H9 (cell line): ENCODE measurements at regions not wholly inside any gene's neighbourhood (a gene's known extent, or its start where the extent isn't known, plus 50 kb on each side); places are given as distances from the start of the nearest gene placed in this dataset.

Source experiments
- DNase-seq: peaks from one replicate; pipeline ENCODE4 v3.0.0-alpha.2; 2017
- H2AFZ ChIP-seq: one replicate; pipeline ENCODE4 v1.6.1; 2013; ENCODE audit warnings: mild to moderate bottlenecking, low read length, control low read depth, moderate library complexity
- H2AK5ac ChIP-seq: 2 replicates; pipeline ENCODE4 v1.6.1; 2013; ENCODE audit warnings: low read length, control low read depth, mixed read lengths; ENCODE audit not compliant: insufficient read length
- H2BK120ac ChIP-seq: one replicate; pipeline ENCODE4 v1.6.1; 2013; ENCODE audit warnings: low read depth, mild to moderate bottlenecking, low read length, control low read depth, inconsistent platforms; ENCODE audit not compliant: poor library complexity, severe bottlenecking
- H2BK12ac ChIP-seq: 2 replicates; pipeline ENCODE4 v1.6.1; 2013; ENCODE audit warnings: low read length, control low read depth, mixed read lengths, low read depth; ENCODE audit not compliant: insufficient read length
- H2BK15ac ChIP-seq: 2 replicates; pipeline ENCODE4 v1.6.1; 2013; ENCODE audit warnings: low read depth, low read length, control low read depth
- H2BK20ac ChIP-seq: one replicate; pipeline ENCODE4 v1.6.1; 2013; ENCODE audit warnings: low read depth, mild to moderate bottlenecking, low read length, control low read depth, inconsistent platforms; ENCODE audit not compliant: poor library complexity, severe bottlenecking
- H2BK5ac ChIP-seq: 2 replicates; pipeline ENCODE4 v1.6.1; 2013; ENCODE audit warnings: low read length, control low read depth, mixed read lengths; ENCODE audit not compliant: insufficient read length
- H3K14ac ChIP-seq: 2 replicates; pipeline ENCODE4 v1.6.1; 2013; ENCODE audit warnings: low read length, control low read depth; ENCODE audit not compliant: insufficient read depth
- H3K18ac ChIP-seq: 2 replicates; pipeline ENCODE4 v1.6.1; 2013; ENCODE audit warnings: low read depth, mild to moderate bottlenecking, mixed read lengths, low read length, control low read depth; ENCODE audit not compliant: insufficient read length
- H3K23ac ChIP-seq: 2 replicates; pipeline ENCODE4 v1.6.1; 2013; ENCODE audit warnings: low read length, control low read depth, mixed read lengths, low read depth; ENCODE audit not compliant: insufficient read length
- H3K23me2 ChIP-seq: 2 replicates; pipeline ENCODE4 v1.6.1; 2013; ENCODE audit warnings: low read depth, mild to moderate bottlenecking, mixed read lengths, low read length, control low read depth; ENCODE audit not compliant: insufficient read length, poor library complexity, severe bottlenecking
- H3K27ac ChIP-seq: 2 replicates; pipeline ENCODE4 v1.5.1; 2013; ENCODE audit warnings: low read length, control low read depth, mixed read lengths, low read depth; ENCODE audit not compliant: insufficient read length
- H3K27me3 ChIP-seq: 2 replicates; pipeline ENCODE4 v1.6.1; 2013; ENCODE audit warnings: low read length, control low read depth, inconsistent platforms; ENCODE audit not compliant: insufficient read depth
- H3K4ac ChIP-seq: 2 replicates; pipeline ENCODE4 v1.6.1; 2013; ENCODE audit warnings: low read depth, mild to moderate bottlenecking, control low read depth, inconsistent platforms, low read length, moderate library complexity
- H3K4me1 ChIP-seq: 2 replicates; pipeline ENCODE4 v1.6.1; 2013; ENCODE audit warnings: low read length, control low read depth, inconsistent platforms; ENCODE audit not compliant: insufficient read depth
- H3K4me2 ChIP-seq: 2 replicates; pipeline ENCODE4 v1.6.1; 2013; ENCODE audit warnings: low read length, control low read depth, mixed read lengths; ENCODE audit not compliant: insufficient read length, insufficient read depth
- H3K56ac ChIP-seq: 2 replicates; pipeline ENCODE4 v1.6.1; 2013; ENCODE audit warnings: low read depth, mild to moderate bottlenecking, mixed read lengths, low read length, control low read depth; ENCODE audit not compliant: insufficient read length
- H3K79me1 ChIP-seq: 2 replicates; pipeline ENCODE4 v1.6.1; 2013; ENCODE audit warnings: low read depth, mild to moderate bottlenecking, moderate library complexity, low read length, control low read depth, inconsistent platforms; ENCODE audit not compliant: insufficient read depth, poor library complexity, severe bottlenecking
- H3K79me2 ChIP-seq: 2 replicates; pipeline ENCODE4 v1.6.1; 2013; ENCODE audit warnings: low read length, control low read depth, inconsistent platforms; ENCODE audit not compliant: insufficient read depth
- H3K9ac ChIP-seq: 2 replicates; pipeline ENCODE4 v1.6.1; 2013; ENCODE audit warnings: low read length, control low read depth, mixed read lengths; ENCODE audit not compliant: insufficient read length; ENCODE audit errors: extremely low read depth
- H3K9me3 ChIP-seq: one replicate; pipeline ENCODE4 v1.6.1; 2013; ENCODE audit warnings: low read depth, low read length, inconsistent platforms; ENCODE audit not compliant: control insufficient read depth
- H3T11ph ChIP-seq: one replicate; pipeline ENCODE4 v1.6.1; 2013; ENCODE audit warnings: mild to moderate bottlenecking, low read length, control low read depth, inconsistent platforms
- H4K20me1 ChIP-seq: one replicate; pipeline ENCODE4 v1.6.1; 2013; ENCODE audit not compliant: control insufficient read depth, insufficient read length, insufficient read depth
- H4K5ac ChIP-seq: 2 replicates; pipeline ENCODE4 v1.6.1; 2013; ENCODE audit warnings: low read depth, mild to moderate bottlenecking, mixed read lengths, low read length, control low read depth; ENCODE audit not compliant: insufficient read length
- H4K8ac ChIP-seq: replicated peaks from 2 replicates; pipeline ENCODE4 v1.6.1; 2013; ENCODE audit warnings: low read length, control low read depth, mixed read lengths, low read depth; ENCODE audit not compliant: insufficient read length
- H4K91ac ChIP-seq: 2 replicates; pipeline ENCODE4 v1.6.1; 2013; ENCODE audit warnings: low read depth, mild to moderate bottlenecking, moderate library complexity, mixed read lengths, low read length, control low read depth; ENCODE audit not compliant: insufficient read length
- H3K27ac Mint-ChIP-seq, 3 experiments: 2 replicates in 2 of 3; 3 replicates in 1 of 3; pipeline ENCODE4 v1.8.0; 2020 to 2021; ENCODE audit warnings: mixed read lengths in 3 of 3, mild to moderate bottlenecking in 1 of 3, moderate library complexity in 1 of 3
- H3K27me3 Mint-ChIP-seq: 2 replicates; pipeline ENCODE4 v1.8.0; 2021; ENCODE audit warnings: low read depth, mild to moderate bottlenecking, moderate library complexity, mixed read lengths
- H3K36me3 Mint-ChIP-seq, 3 experiments: 2 replicates in 2 of 3; 3 replicates in 1 of 3; pipeline ENCODE4 v1.8.0; 2020 to 2021; ENCODE audit warnings: low read depth in 3 of 3, mixed read lengths in 3 of 3; ENCODE audit not compliant: insufficient read depth in 1 of 3
- H3K4me1 Mint-ChIP-seq, 2 experiments: 2 replicates each; pipeline ENCODE4 v1.8.0; 2020; ENCODE audit warnings: mixed read lengths in 2 of 2
- H3K4me3 Mint-ChIP-seq, 2 experiments: 2 replicates in 1 of 2; 3 replicates in 1 of 2; pipeline ENCODE4 v1.8.0; 2020 to 2021; ENCODE audit warnings: mild to moderate bottlenecking in 2 of 2, mixed read lengths in 2 of 2, moderate library complexity in 1 of 2
- H3K9me3 Mint-ChIP-seq, 2 experiments: 2 replicates in 1 of 2; 3 replicates in 1 of 2; pipeline ENCODE4 v1.8.0; 2020; ENCODE audit warnings: mild to moderate bottlenecking in 2 of 2, mixed read lengths in 2 of 2, moderate library complexity in 1 of 2
- CTCF ChIP-seq: fragments of 200-600 bp; sonication (generic); conservative IDR thresholded peaks from 3 replicates; pipeline ENCODE4 v1.8.0; 2021; ENCODE audit warnings: antibody characterized with exemption, mild to moderate bottlenecking
- WGBS: extraction: QIAGEN DNeasy Blood & Tissue Kit; methylation state at CpG from one replicate; pipeline ENCODE4 v1.1.7; 2013; ENCODE audit warnings: missing lambda C conversion rate, low lambda C conversion rate, mixed read lengths; ENCODE audit not compliant: insufficient read length; ENCODE audit errors: extremely low coverage; 5-methylcytosine and 5-hydroxymethylcytosine counted together

DNA sequence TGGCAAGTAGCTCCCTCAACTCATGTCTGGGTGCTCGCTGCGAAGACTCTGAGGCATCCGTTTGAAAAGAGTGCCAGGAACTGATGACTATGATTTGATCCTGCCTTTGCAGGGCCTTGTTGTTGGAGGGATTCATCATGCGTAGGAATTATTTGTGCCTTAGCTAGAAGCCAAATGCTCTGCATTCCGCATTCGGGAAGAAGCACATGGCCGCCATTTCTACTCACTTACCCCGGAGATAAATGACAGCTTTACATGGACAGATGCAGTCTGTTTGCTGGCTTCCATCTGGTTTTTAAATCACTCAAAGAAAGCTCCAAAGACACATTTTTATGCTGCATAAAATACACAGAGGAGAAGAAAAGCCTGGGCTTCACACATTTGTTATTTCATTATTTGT lies 363.3 kb upstream of the CDH4 start:
- no peak overlapping the region for H4K8ac ChIP-seq
- WGBS: no CpG with 5 or more reads among the region's 8 CpGs

More for the DNA sequence above, 363.3 kb upstream of the CDH4 start:
- no peak overlapping the region for H2BK120ac ChIP-seq
- H3K23me2 ChIP-seq: no peaks in the 10 kb centered on the region
- H2AFZ ChIP-seq: no peak overlapping the region
- H3K4me2 ChIP-seq: no peak overlapping the region
- no peaks in the 10 kb centered on the region for H3K36me3 Mint-ChIP-seq
- no peak overlapping the region for H3K27ac ChIP-seq
- H2BK20ac ChIP-seq: no peak overlapping the region
- H3K56ac ChIP-seq: no peak overlapping the region
- H3K9me3 ChIP-seq: no peaks in the 10 kb centered on the region
- H3K14ac ChIP-seq: no peak overlapping the region
- H3K4me1 ChIP-seq: no peaks in the 10 kb centered on the region
- TF ChIP-seq CTCF: no peak
- no peak overlapping the region for H3T11ph ChIP-seq
- no peak overlapping the region for H2AK5ac ChIP-seq
- H2BK12ac ChIP-seq: no peak overlapping the region
- H4K91ac ChIP-seq: no peak overlapping the region
- no peak for DNase-seq
- H3K79me2 ChIP-seq: no peaks in the 10 kb centered on the region
- no peaks in the 10 kb centered on the region for H3K9me3 Mint-ChIP-seq
- H3K27me3 ChIP-seq: no peaks in the 10 kb centered on the region; the same call in 1 of the 2 replicates
- no peak overlapping the region for H3K27ac Mint-ChIP-seq
- H3K4me1 Mint-ChIP-seq: peaks cover 4% of the 10 kb centered on the region in 2 experiments
- H3K79me1 ChIP-seq: no peaks in the 10 kb centered on the region
- H2BK15ac ChIP-seq: no peak overlapping the region
- no peak overlapping the region for H3K23ac ChIP-seq
- H4K20me1 ChIP-seq: no peaks in the 10 kb centered on the region
- no peak overlapping the region for H3K9ac ChIP-seq
- no peak overlapping the region for H3K4me3 Mint-ChIP-seq
- no peak overlapping the region for H3K4ac ChIP-seq
- no peak overlapping the region for H4K5ac ChIP-seq
- no peak overlapping the region for H2BK5ac ChIP-seq
- peaks cover 17% of the 10 kb centered on the region for H3K27me3 Mint-ChIP-seq
- H3K18ac ChIP-seq: no peak overlapping the region
